ENCODE measurements at regions not wholly inside any gene's neighbourhood (a gene's known extent, or its start where the extent isn't known, plus 50 kb on each side); places are given as distances from the start of the nearest gene placed in this dataset.

DNA sequence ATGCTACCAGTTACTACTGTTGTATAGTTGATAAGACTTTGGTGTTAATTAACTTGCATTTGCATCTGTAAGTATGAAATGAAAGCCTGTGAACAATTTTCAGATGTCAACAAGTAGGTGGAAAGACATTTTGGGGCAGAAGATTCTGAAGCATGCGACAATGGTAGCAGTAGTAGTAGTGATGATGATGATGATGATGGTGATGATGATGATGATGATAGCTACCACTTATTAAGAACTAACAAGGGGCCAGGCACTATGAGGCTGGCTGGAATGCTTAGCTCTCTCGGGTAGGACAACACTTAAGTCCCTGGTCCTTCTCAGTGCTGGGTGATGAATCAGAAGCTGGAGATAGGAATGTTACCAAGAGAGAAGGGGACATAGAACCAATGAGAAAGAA lies 333.4 kb upstream of the IL12A start:
- TF ChIP-seq EP300 (IDR thresholded peaks at IDR 0.05; ENCODE audit: borderline replicate concordance in 1 of 2, low read depth in 1 of 2, low read length in 1 of 2): no peak
- TF ChIP-seq, protein P1, sequence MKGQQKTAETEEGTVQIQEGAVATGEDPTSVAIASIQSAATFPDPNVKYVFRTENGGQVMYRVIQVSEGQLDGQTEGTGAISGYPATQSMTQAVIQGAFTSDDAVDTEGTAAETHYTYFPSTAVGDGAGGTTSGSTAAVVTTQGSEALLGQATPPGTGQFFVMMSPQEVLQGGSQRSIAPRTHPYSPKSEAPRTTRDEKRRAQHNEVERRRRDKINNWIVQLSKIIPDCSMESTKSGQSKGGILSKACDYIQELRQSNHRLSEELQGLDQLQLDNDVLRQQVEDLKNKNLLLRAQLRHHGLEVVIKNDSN (IDR thresholded peaks at IDR 0.05; ENCODE audit: borderline replicate concordance, low read depth): no peak
- TF ChIP-seq FOXJ3 (CRISPR knock-in tag; IDR thresholded peaks at IDR 0.05): no peak
- TF ChIP-seq, protein P2, sequence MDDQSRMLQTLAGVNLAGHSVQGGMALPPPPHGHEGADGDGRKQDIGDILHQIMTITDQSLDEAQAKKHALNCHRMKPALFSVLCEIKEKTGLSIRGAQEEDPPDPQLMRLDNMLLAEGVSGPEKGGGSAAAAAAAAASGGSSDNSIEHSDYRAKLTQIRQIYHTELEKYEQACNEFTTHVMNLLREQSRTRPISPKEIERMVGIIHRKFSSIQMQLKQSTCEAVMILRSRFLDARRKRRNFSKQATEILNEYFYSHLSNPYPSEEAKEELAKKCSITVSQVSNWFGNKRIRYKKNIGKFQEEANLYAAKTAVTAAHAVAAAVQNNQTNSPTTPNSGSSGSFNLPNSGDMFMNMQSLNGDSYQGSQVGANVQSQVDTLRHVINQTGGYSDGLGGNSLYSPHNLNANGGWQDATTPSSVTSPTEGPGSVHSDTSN (IDR thresholded peaks at IDR 0.05): no peak
- H3K79me2 ChIP-seq (ENCODE audit: insufficient read depth): no peaks in the 10 kb centered on the region
- WGBS (ENCODE audit: low lambda C conversion rate): 75% methylated on average over 2 of the region's 2 CpGs
- DNase-seq: no peak
- H3K27ac ChIP-seq (ENCODE audit: low read depth in 2 of 2, low read length in 1 of 2): no peak overlapping the region
- no peaks in the 10 kb centered on the region for H3K9me3 ChIP-seq
- H4K20me1 ChIP-seq (ENCODE audit: insufficient read depth): no peaks in the 10 kb centered on the region
- H2AFZ ChIP-seq (ENCODE audit: low read depth): no peak overlapping the region
- peaks cover 0 to 8% of the 10 kb centered on the region in 2 experiments; a peak in 1 of 4 replicates for H3K4me1 ChIP-seq (ENCODE audit: control insufficient read depth in 1 of 2, insufficient read depth in 2 of 2, low read depth in 1 of 2, low read length in 1 of 2)
- no peaks in the 10 kb centered on the region for H3K9me2 ChIP-seq
- no peak overlapping the region for H3K4me2 ChIP-seq
- no peaks in the 10 kb centered on the region for H3K36me3 ChIP-seq (replicated peaks in 1 of 2; ENCODE audit: control insufficient read depth in 1 of 2, insufficient read depth in 2 of 2, low read length in 1 of 2)
- CTCF ChIA-PET: interaction anchor here (1.0 to 1.2 kb wide), 2 partner anchors 8 to 68 kb away, joined by 3 read pairs; no protein-coding TSS in a partner anchor
- POLR2A ChIA-PET: no interaction called here
- no peaks in the 10 kb centered on the region for H3F3A ChIP-seq (replicated peaks; ENCODE audit: insufficient read depth)
- H3K9ac ChIP-seq: no peak overlapping the region
- H3K4me3 ChIP-seq (ENCODE audit: low read depth in 2 of 2, low read length in 1 of 2): no peak overlapping the region
- no peaks in the 10 kb centered on the region for H3K27me3 ChIP-seq (ENCODE audit: insufficient read depth)

DNA sequence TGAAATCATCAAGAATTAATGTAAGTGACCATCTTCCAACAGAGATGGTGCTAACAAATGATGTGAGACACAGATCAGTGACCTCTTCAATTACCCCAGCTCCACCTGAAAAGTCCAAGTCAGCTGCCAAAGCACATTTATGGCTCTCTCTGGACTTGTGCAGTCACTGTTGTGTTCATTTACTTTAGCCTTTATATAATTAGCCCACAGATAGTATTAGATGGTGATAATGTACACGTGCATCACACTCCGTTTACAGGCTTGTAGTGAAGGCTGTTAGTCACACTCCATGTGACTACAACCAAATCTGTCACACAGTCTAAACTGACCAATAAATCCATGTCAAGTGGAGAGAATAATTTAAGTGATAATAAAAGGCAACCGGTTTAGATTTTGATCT lies 331.5 kb upstream of the IL12A start:
- no peak for DNase-seq
- Histone ChIP-seq H3K4me2 (no peak overlapping the region), H3K9me2 (no peaks in the 10 kb centered on the region), H3K9ac (no peak overlapping the region), H3K27me3 (ENCODE audit: insufficient read depth) (no peaks in the 10 kb centered on the region), H2AFZ (ENCODE audit: low read depth) (no peak overlapping the region), H3F3A (replicated peaks; ENCODE audit: insufficient read depth) (no peaks in the 10 kb centered on the region), H4K20me1 (ENCODE audit: insufficient read depth) (no peaks in the 10 kb centered on the region), H3K36me3 (replicated peaks in 1 of 2; ENCODE audit: control insufficient read depth in 1 of 2, insufficient read depth in 2 of 2, low read length in 1 of 2) (no peaks in the 10 kb centered on the region), H3K27ac (ENCODE audit: low read depth in 2 of 2, low read length in 1 of 2) (no peak overlapping the region), H3K4me3 (ENCODE audit: low read depth in 2 of 2, low read length in 1 of 2) (no peak overlapping the region), H3K79me2 (ENCODE audit: insufficient read depth) (no peaks in the 10 kb centered on the region), H3K4me1 (ENCODE audit: control insufficient read depth in 1 of 2, insufficient read depth in 2 of 2, low read depth in 1 of 2, low read length in 1 of 2) (peaks cover 0 to 8% of the 10 kb centered on the region in 2 experiments; a peak in 1 of 4 replicates), H3K9me3 (no peaks in the 10 kb centered on the region)
- no peak for TF ChIP-seq JUND (IDR thresholded peaks at IDR 0.05)
- TF ChIP-seq, protein P3, sequence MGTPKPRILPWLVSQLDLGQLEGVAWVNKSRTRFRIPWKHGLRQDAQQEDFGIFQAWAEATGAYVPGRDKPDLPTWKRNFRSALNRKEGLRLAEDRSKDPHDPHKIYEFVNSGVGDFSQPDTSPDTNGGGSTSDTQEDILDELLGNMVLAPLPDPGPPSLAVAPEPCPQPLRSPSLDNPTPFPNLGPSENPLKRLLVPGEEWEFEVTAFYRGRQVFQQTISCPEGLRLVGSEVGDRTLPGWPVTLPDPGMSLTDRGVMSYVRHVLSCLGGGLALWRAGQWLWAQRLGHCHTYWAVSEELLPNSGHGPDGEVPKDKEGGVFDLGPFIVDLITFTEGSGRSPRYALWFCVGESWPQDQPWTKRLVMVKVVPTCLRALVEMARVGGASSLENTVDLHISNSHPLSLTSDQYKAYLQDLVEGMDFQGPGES (IDR thresholded peaks at IDR 0.05; ENCODE audit: low read depth, low read length): no peak
- 57% methylated on average over 3 of the region's 3 CpGs for WGBS (ENCODE audit: low lambda C conversion rate)
- ChIA-PET CTCF (no interaction called here), POLR2A (no interaction called here)

DNA sequence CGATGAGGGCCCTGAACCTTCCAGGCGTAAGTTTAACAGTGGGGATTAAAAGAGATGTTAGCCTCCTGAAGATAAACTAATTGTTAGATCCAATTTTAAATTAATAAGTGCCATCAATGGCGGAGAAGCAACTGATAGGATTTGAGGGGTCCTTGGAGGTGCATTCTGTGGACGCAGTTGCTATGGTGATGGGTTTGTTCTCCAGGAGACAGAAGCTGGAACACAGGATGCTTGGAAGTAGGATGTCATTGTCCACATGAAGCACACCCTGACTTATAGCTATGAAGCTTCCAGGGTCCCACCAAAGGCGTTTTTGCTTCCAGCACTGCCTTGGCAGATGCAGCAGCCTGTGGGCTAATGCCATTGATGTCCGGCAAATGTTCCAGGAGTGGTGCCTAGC lies 331.0 kb upstream of the IL12A start:
- Histone ChIP-seq H4K20me1 (ENCODE audit: insufficient read depth) (no peaks in the 10 kb centered on the region), H3F3A (replicated peaks; ENCODE audit: insufficient read depth) (no peaks in the 10 kb centered on the region), H3K27me3 (ENCODE audit: insufficient read depth) (no peaks in the 10 kb centered on the region), H2AFZ (ENCODE audit: low read depth) (no peak overlapping the region), H3K4me1 (ENCODE audit: control insufficient read depth in 1 of 2, insufficient read depth in 2 of 2, low read depth in 1 of 2, low read length in 1 of 2) (peaks cover 0 to 8% of the 10 kb centered on the region in 2 experiments; a peak in 1 of 4 replicates), H3K9ac (no peak overlapping the region), H3K27ac (ENCODE audit: low read depth in 2 of 2, low read length in 1 of 2) (no peak overlapping the region), H3K9me3 (no peaks in the 10 kb centered on the region), H3K9me2 (no peaks in the 10 kb centered on the region), H3K79me2 (ENCODE audit: insufficient read depth) (no peaks in the 10 kb centered on the region), H3K4me3 (ENCODE audit: low read depth in 2 of 2, low read length in 1 of 2) (no peak overlapping the region), H3K4me2 (no peak overlapping the region), H3K36me3 (replicated peaks in 1 of 2; ENCODE audit: control insufficient read depth in 1 of 2, insufficient read depth in 2 of 2, low read length in 1 of 2) (no peaks in the 10 kb centered on the region)
- 80% methylated on average over 6 of the region's 6 CpGs for WGBS (ENCODE audit: low lambda C conversion rate)
- CTCF ChIA-PET: no interaction called here
- TF ChIP-seq FOXM1 (IDR thresholded peaks at IDR 0.05; ENCODE audit: low read depth) (no peak), TEAD4 (IDR thresholded peaks at IDR 0.05; ENCODE audit: borderline replicate concordance, insufficient read depth) (no peak), FOXJ3 (CRISPR knock-in tag; IDR thresholded peaks at IDR 0.05) (no peak)
- TF ChIP-seq, protein P3 (IDR thresholded peaks at IDR 0.05; ENCODE audit: low read depth, low read length): no peak
- POLR2A ChIA-PET: no interaction called here
- DNase-seq: no peak
